ENCODE measurements at regions not wholly inside any gene's neighbourhood (a gene's known extent, or its start where the extent isn't known, plus 50 kb on each side); places are given as distances from the start of the nearest gene placed in this dataset.

DNA sequence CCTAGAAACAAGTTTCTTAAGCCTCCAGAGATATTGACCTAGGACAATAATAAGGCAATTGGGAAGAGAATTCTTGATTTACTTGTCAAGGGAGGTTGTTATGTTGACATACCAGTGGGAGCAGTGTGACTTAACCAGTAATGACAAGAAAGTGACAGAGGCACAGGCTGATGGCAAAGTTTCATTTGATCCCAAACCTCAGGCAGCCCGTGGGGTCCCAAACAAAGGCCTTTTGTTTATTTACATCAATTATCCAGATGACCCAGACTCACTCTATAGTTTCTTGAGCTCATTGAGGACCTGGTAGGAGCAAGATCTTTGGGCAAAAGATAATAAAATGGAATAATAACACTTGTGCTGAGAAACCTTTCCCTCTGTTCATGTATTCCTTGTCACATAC lies 336.8 kb downstream of the ARL6IP6 start:
- no peaks in the 10 kb centered on the region for H3K4me1 Mint-ChIP-seq
- no peak overlapping the region for H3K4me3 Mint-ChIP-seq
- no peaks in the 10 kb centered on the region for H3K27me3 Mint-ChIP-seq (ENCODE audit: low read depth in 2 of 2)
- no peaks in the 10 kb centered on the region for H3K36me3 ChIP-seq (ENCODE audit: control insufficient read depth, insufficient read depth, low read length)
- DNase-seq (no peak), ATAC-seq (no peak)
- intact Hi-C loops (cut with micrococcal nuclease) = no loop called here
- WGBS (ENCODE audit: insufficient coverage) = 33% methylated on average over 1 of the region's 1 CpG
- TF ChIP-seq, protein P1, sequence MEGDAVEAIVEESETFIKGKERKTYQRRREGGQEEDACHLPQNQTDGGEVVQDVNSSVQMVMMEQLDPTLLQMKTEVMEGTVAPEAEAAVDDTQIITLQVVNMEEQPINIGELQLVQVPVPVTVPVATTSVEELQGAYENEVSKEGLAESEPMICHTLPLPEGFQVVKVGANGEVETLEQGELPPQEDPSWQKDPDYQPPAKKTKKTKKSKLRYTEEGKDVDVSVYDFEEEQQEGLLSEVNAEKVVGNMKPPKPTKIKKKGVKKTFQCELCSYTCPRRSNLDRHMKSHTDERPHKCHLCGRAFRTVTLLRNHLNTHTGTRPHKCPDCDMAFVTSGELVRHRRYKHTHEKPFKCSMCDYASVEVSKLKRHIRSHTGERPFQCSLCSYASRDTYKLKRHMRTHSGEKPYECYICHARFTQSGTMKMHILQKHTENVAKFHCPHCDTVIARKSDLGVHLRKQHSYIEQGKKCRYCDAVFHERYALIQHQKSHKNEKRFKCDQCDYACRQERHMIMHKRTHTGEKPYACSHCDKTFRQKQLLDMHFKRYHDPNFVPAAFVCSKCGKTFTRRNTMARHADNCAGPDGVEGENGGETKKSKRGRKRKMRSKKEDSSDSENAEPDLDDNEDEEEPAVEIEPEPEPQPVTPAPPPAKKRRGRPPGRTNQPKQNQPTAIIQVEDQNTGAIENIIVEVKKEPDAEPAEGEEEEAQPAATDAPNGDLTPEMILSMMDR (IDR thresholded peaks at IDR 0.05) = no peak
- no peak overlapping the region for H3K4me3 ChIP-seq (ENCODE audit: low read length)
- H3K9me3 Mint-ChIP-seq = peaks cover 0 to 3% of the 10 kb centered on the region in 2 donors
- H3K27ac ChIP-seq (ENCODE audit: low read length) = no peak overlapping the region
- no peaks in the 10 kb centered on the region for H3K9me3 ChIP-seq (ENCODE audit: control insufficient read depth, insufficient read depth, low read length)
- no peaks in the 10 kb centered on the region for H3K27me3 ChIP-seq (ENCODE audit: control insufficient read depth, insufficient read depth, low read length)
- H3K27ac Mint-ChIP-seq = no peak overlapping the region
- H3K4me1 ChIP-seq (ENCODE audit: control insufficient read depth, insufficient read depth, low read length) = no peaks in the 10 kb centered on the region
- no peaks in the 10 kb centered on the region for H3K36me3 Mint-ChIP-seq

DNA sequence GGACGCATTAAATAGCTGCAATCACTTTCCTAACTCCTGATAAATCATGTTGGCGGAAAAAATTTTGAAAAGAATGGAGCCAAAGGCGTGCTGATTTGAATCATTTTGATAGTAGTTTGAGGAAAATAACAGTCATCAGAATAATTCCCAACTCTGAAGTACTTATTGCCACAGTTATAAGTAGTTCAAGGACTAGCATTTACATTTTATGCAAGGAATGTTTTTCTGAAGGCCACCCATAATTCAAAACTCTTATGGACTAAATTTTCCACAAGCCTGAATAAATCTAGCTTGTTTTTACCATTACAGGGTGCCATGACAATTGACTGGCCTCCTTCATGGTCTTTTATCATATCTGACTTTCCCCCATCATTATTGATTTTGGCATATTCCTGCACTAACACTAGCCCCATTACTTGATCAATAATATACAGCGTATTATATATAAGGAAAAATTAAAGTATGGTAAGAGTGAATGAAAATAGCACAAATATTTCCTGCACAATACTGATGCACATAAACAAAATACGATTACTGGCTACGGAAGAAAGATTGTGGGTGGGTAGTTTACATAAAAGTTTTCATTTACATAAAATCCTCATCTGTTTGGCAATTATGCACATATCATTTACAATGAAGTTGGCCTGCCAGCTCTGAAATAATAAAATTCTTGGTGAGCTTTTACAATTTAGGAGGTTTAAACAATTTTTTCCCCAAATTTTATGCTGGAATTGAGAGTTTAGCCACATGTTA lies 334.6 kb downstream of the ARL6IP6 start:
- H3K9me3 ChIP-seq (ENCODE audit: control insufficient read depth, insufficient read depth, low read length) = no peaks in the 10 kb centered on the region
- DNase-seq = no peak
- Mint-ChIP-seq H3K4me1 (no peaks in the 10 kb centered on the region), H3K27ac (no peak overlapping the region), H3K27me3 (ENCODE audit: low read depth in 2 of 2) (no peaks in the 10 kb centered on the region), H3K9me3 (peaks cover under 1 to 7% of the 10 kb centered on the region in 2 donors), H3K4me3 (no peak overlapping the region), H3K36me3 (no peaks in the 10 kb centered on the region)
- no peaks in the 10 kb centered on the region for H3K36me3 ChIP-seq (ENCODE audit: control insufficient read depth, insufficient read depth, low read length)
- no peak for ATAC-seq
- H3K27me3 ChIP-seq (ENCODE audit: control insufficient read depth, insufficient read depth, low read length) = no peaks in the 10 kb centered on the region
- no peak overlapping the region for H3K27ac ChIP-seq (ENCODE audit: low read length)
- no CpG with 5 or more reads among the region's 6 CpGs for WGBS (ENCODE audit: insufficient coverage)
- H3K4me1 ChIP-seq (ENCODE audit: control insufficient read depth, insufficient read depth, low read length) = no peaks in the 10 kb centered on the region
- TF ChIP-seq, protein P1 (IDR thresholded peaks at IDR 0.05) = no peak
- no peak overlapping the region for H3K4me3 ChIP-seq (ENCODE audit: low read length)
- intact Hi-C loops (cut with micrococcal nuclease) = no loop called here

DNA sequence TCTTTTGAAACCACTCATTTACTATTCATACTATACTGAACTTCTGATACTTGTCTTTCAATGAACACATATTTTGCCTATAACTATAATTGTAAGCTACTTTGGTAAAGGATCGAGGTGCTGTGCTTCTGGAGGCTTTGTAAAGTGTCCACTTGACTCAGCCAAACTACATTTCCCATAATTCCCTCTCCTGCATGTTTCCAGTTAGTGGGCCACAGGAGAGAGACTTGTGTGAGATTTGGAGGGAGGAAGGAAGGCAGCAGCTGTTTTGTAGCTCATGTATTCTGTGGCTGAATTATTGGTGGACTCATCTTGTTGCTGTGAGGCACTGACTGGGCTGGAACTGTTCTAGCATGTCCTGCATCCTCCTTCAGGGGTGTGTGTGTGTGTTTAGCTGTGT lies 328.8 kb downstream of the ARL6IP6 start:
- no peaks in the 10 kb centered on the region for H3K27me3 Mint-ChIP-seq (ENCODE audit: low read depth in 2 of 2)
- Histone ChIP-seq H3K4me1 (ENCODE audit: control insufficient read depth, insufficient read depth, low read length) (no peaks in the 10 kb centered on the region), H3K27ac (ENCODE audit: low read length) (no peak overlapping the region), H3K4me3 (ENCODE audit: low read length) (no peak overlapping the region), H3K27me3 (ENCODE audit: control insufficient read depth, insufficient read depth, low read length) (no peaks in the 10 kb centered on the region), H3K9me3 (ENCODE audit: control insufficient read depth, insufficient read depth, low read length) (no peaks in the 10 kb centered on the region), H3K36me3 (ENCODE audit: control insufficient read depth, insufficient read depth, low read length) (no peaks in the 10 kb centered on the region)
- DNase-seq (no peak), ATAC-seq (no peak)
- no peak overlapping the region for H3K27ac Mint-ChIP-seq
- no peaks in the 10 kb centered on the region for H3K4me1 Mint-ChIP-seq
- intact Hi-C loops (cut with micrococcal nuclease) = no loop called here
- WGBS (ENCODE audit: insufficient coverage) = no CpG with 5 or more reads among the region's 1 CpG
- no peaks in the 10 kb centered on the region for H3K36me3 Mint-ChIP-seq
- peaks cover 4 to 11% of the 10 kb centered on the region in 2 donors for H3K9me3 Mint-ChIP-seq
- no peak overlapping the region for H3K4me3 Mint-ChIP-seq
- TF ChIP-seq, protein P1 (IDR thresholded peaks at IDR 0.05) = no peak

DNA sequence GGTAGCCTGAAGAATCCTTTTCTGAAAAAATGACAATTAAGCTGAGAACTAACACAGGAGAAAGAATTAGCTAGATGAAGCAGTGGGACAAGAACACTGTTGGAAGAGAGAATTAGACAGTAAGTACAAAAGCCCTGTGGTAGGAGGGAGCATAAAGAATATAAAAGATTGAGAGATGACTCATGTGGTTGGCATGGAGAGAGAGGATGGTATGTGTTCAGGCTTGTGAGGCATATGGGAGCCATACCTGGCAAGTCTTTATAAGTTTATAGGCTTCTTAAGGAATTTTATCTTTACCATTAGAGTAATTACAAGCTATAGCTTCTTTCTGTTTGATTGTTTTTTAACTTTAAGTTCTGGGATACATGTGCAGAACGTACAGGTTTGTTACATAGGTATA lies 325.0 kb downstream of the ARL6IP6 start:
- Mint-ChIP-seq H3K36me3 (no peaks in the 10 kb centered on the region), H3K4me1 (no peaks in the 10 kb centered on the region), H3K9me3 (peaks cover 0 to 12% of the 10 kb centered on the region in 2 donors), H3K27me3 (ENCODE audit: low read depth in 2 of 2) (no peaks in the 10 kb centered on the region), H3K27ac (no peak overlapping the region), H3K4me3 (no peak overlapping the region)
- Histone ChIP-seq H3K9me3 (ENCODE audit: control insufficient read depth, insufficient read depth, low read length) (no peaks in the 10 kb centered on the region), H3K36me3 (ENCODE audit: control insufficient read depth, insufficient read depth, low read length) (no peaks in the 10 kb centered on the region), H3K4me1 (ENCODE audit: control insufficient read depth, insufficient read depth, low read length) (no peaks in the 10 kb centered on the region), H3K4me3 (ENCODE audit: low read length) (no peak overlapping the region), H3K27me3 (ENCODE audit: control insufficient read depth, insufficient read depth, low read length) (no peaks in the 10 kb centered on the region), H3K27ac (ENCODE audit: low read length) (no peak overlapping the region)
- intact Hi-C loops (cut with micrococcal nuclease) = no loop called here
- DNase-seq = no peak
- TF ChIP-seq, protein P1 (IDR thresholded peaks at IDR 0.05) = no peak
- no peak for ATAC-seq
- no CpG with 5 or more reads among the region's 1 CpG for WGBS (ENCODE audit: insufficient coverage)
